Karpas-422 (cell line): ENCODE measurements at regions not wholly inside any gene's neighbourhood (a gene's known extent, or its start where the extent isn't known, plus 50 kb on each side); places are given as distances from the start of the nearest gene placed in this dataset.

Experiments
- DNase-seq: peaks from one replicate; pipeline ENCODE4 v3.0.0-alpha.2; 2015
- H2AFZ ChIP-seq: fragments of 200-600 bp; sonication (generic); 2 replicates; pipeline ENCODE4 v1.6.1; 2014; ENCODE audit warnings: antibody characterized with exemption, low read length, mixed read lengths
- H3K27ac ChIP-seq: fragments of 200-600 bp; sonication (generic); 2 replicates; pipeline ENCODE4 v1.5.1; 2014; ENCODE audit warnings: mild to moderate bottlenecking, low read length, moderate library complexity
- H3K27me3 ChIP-seq: fragments of 200-600 bp; sonication (generic); 2 replicates; pipeline ENCODE4 v1.6.1; 2014; ENCODE audit warnings: low read length, mixed read lengths
- H3K36me3 ChIP-seq: fragments of 200-600 bp; sonication (generic); 2 replicates; pipeline ENCODE4 v1.6.1; 2014; ENCODE audit warnings: low read length, mixed read lengths; ENCODE audit not compliant: insufficient read depth
- H3K4me1 ChIP-seq: fragments of 200-600 bp; sonication (generic); 2 replicates; pipeline ENCODE4 v1.6.1; 2014; ENCODE audit warnings: mild to moderate bottlenecking, low read length, mixed read lengths
- H3K4me2 ChIP-seq: fragments of 200-600 bp; sonication (generic); 2 replicates; pipeline ENCODE4 v1.6.1; 2014; ENCODE audit warnings: low read length, low read depth, mild to moderate bottlenecking; ENCODE audit not compliant: poor library complexity, severe bottlenecking
- H3K4me3 ChIP-seq: fragments of 200-600 bp; sonication (generic); 2 replicates; pipeline ENCODE4 v1.5.1; 2014; ENCODE audit warnings: mild to moderate bottlenecking, antibody characterized with exemption, low read length, mixed read lengths
- H3K79me2 ChIP-seq: fragments of 200-600 bp; sonication (generic); 2 replicates; pipeline ENCODE4 v1.6.1; 2014; ENCODE audit warnings: mild to moderate bottlenecking, low read length, mixed read lengths
- H3K9ac ChIP-seq: fragments of 200-600 bp; sonication (generic); 2 replicates; pipeline ENCODE4 v1.6.0; 2014; ENCODE audit warnings: low read length
- H3K9me2 ChIP-seq: fragments of 200-600 bp; sonication (generic), shearing (Covaris generic); replicated peaks from 2 replicates; pipeline ENCODE4 v1.6.0; 2014; ENCODE audit warnings: mild to moderate bottlenecking, low read length, moderate library complexity; ENCODE audit not compliant: insufficient read depth
- H3K9me3 ChIP-seq: fragments of 300-700, 200-600 bp; sonication (generic); 2 replicates; pipeline ENCODE4 v1.6.1; 2014; ENCODE audit warnings: low read length, mixed read lengths
- H4K20me1 ChIP-seq: fragments of 200-600 bp; sonication (generic); 2 replicates; pipeline ENCODE4 v1.6.1; 2014; ENCODE audit warnings: mild to moderate bottlenecking, antibody characterized with exemption, low read length, low read depth; ENCODE audit not compliant: insufficient read depth

- no peak overlapping the region for H2AFZ ChIP-seq
- H4K20me1 ChIP-seq = no peaks in the 10 kb centered on the region
- no peak overlapping the region for H3K4me2 ChIP-seq
- no peak for DNase-seq
- no peaks in the 10 kb centered on the region for H3K9me2 ChIP-seq
- H3K4me3 ChIP-seq = no peak overlapping the region
- H3K9ac ChIP-seq = no peak overlapping the region
- no peak overlapping the region for H3K27ac ChIP-seq
- H3K9me3 ChIP-seq = peaks cover 3% of the 10 kb centered on the region; the same call in 1 of the 2 replicates
- no peaks in the 10 kb centered on the region for H3K79me2 ChIP-seq
- no peaks in the 10 kb centered on the region for H3K27me3 ChIP-seq
- H3K4me1 ChIP-seq = no peaks in the 10 kb centered on the region
- H3K36me3 ChIP-seq = no peaks in the 10 kb centered on the region
Measured at GRCh38 chr6:9195322-9195721, 760.0 kb upstream of the SLC35B3 start.

DNA sequence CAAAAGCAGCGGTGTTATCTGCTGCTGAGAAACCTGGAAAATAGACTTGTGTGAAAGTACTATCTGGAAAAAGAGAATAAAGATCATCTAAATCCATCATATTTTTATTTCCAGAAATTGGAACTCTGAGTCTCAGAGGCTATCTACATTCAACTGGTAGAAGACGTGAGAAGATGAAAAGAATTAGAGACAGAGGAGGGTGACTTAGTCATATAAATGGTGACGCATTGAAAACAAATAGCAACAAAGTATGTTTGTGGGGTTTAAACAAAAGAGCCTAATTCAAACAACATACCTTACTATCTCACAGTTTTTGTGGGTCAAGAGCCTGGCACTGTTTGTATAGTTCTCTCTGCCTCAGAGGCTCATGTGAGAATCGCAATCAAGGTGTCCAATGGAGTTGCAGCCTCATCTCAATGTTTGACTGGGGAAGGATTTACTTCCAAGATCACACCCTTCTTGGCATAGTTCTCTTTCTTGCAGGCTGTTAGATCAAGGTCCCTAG lies 757.1 kb upstream of the SLC35B3 start:
- H3K36me3 ChIP-seq = no peaks in the 10 kb centered on the region
- no peaks in the 10 kb centered on the region for H3K79me2 ChIP-seq
- H3K9me2 ChIP-seq = no peaks in the 10 kb centered on the region
- no peak overlapping the region for H2AFZ ChIP-seq
- H3K4me1 ChIP-seq = no peaks in the 10 kb centered on the region
- H3K27me3 ChIP-seq = no peaks in the 10 kb centered on the region
- no peak overlapping the region for H3K27ac ChIP-seq
- DNase-seq = no peak
- no peak overlapping the region for H3K4me2 ChIP-seq
- peaks cover 2% of the 10 kb centered on the region for H3K9me3 ChIP-seq
- H3K9ac ChIP-seq = no peak overlapping the region
- H4K20me1 ChIP-seq = no peaks in the 10 kb centered on the region
- no peak overlapping the region for H3K4me3 ChIP-seq

GRCh38 chr6:9186148-9186547 lies 750.8 kb upstream of the SLC35B3 start:
- Histone ChIP-seq H3K36me3 (no peaks in the 10 kb centered on the region), H3K9ac (no peak overlapping the region), H3K4me1 (no peaks in the 10 kb centered on the region)

GRCh38 chr6:9178071-9178470 lies 742.7 kb upstream of the SLC35B3 start:
- Histone ChIP-seq H3K4me2 (no peak overlapping the region), H3K79me2 (no peaks in the 10 kb centered on the region), H3K9me2 (no peaks in the 10 kb centered on the region), H3K9me3 (no peaks in the 10 kb centered on the region), H3K4me1 (no peaks in the 10 kb centered on the region), H3K36me3 (no peaks in the 10 kb centered on the region), H3K27me3 (no peaks in the 10 kb centered on the region), H3K4me3 (no peak overlapping the region), H3K9ac (no peak overlapping the region), H3K27ac (no peak overlapping the region), H2AFZ (no peak overlapping the region), H4K20me1 (no peaks in the 10 kb centered on the region)
- no peak for DNase-seq

More at GRCh38 chr6:9186148-9186547, 750.8 kb upstream of the SLC35B3 start:
- no peak overlapping the region for H3K27ac ChIP-seq
- no peak overlapping the region for H3K4me3 ChIP-seq
- H3K27me3 ChIP-seq = no peaks in the 10 kb centered on the region
- no peaks in the 10 kb centered on the region for H3K79me2 ChIP-seq
- no peaks in the 10 kb centered on the region; the same call in 1 of the 2 replicates for H3K9me2 ChIP-seq
- no peak overlapping the region for H2AFZ ChIP-seq
- H3K4me2 ChIP-seq = no peak overlapping the region
- no peaks in the 10 kb centered on the region for H4K20me1 ChIP-seq
- H3K9me3 ChIP-seq = peaks cover 2% of the 10 kb centered on the region
- no peak for DNase-seq

- H3K4me1 ChIP-seq = no peaks in the 10 kb centered on the region
- no peaks in the 10 kb centered on the region for H3K36me3 ChIP-seq
- H3K4me2 ChIP-seq = no peak overlapping the region
- H3K79me2 ChIP-seq = no peaks in the 10 kb centered on the region
- H3K9me2 ChIP-seq = no peaks in the 10 kb centered on the region
- no peak for DNase-seq
- no peaks in the 10 kb centered on the region for H4K20me1 ChIP-seq
- H3K27ac ChIP-seq = no peak overlapping the region
- H3K4me3 ChIP-seq = no peak overlapping the region
- no peak overlapping the region for H2AFZ ChIP-seq
- H3K9me3 ChIP-seq = no peaks in the 10 kb centered on the region
- H3K27me3 ChIP-seq = no peaks in the 10 kb centered on the region; the same call in 1 of the 2 replicates
- no peak overlapping the region for H3K9ac ChIP-seq
Measured at GRCh38 chr6:9173229-9173628, 737.9 kb upstream of the SLC35B3 start.

DNA sequence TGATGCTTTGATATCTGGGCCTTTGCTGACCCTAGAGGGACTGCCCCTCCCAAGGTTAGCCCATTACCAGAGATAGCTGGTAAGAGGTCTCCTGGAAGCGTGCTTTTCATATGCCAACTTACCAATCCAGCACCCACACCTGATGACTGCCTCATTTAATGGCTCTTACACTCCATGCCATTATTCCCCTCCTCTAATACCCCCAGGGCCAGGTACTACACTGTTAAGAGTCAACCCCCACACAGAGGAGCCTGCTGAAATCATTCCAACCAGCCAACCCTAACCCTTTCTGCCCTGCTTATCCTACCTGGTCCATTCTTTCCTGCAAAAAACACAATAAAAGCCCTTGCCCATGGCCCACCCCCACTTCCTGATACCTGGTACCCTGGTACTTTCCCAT lies 736.8 kb upstream of the SLC35B3 start:
- no peaks in the 10 kb centered on the region for H3K79me2 ChIP-seq
- H3K4me2 ChIP-seq = no peak overlapping the region
- no peaks in the 10 kb centered on the region for H3K9me3 ChIP-seq
- no peaks in the 10 kb centered on the region for H4K20me1 ChIP-seq
- H3K9me2 ChIP-seq = no peaks in the 10 kb centered on the region
- H3K4me1 ChIP-seq = no peaks in the 10 kb centered on the region
- DNase-seq = no peak
- H3K9ac ChIP-seq = no peak overlapping the region
- H3K4me3 ChIP-seq = no peak overlapping the region
- no peak overlapping the region for H2AFZ ChIP-seq
- no peak overlapping the region for H3K27ac ChIP-seq
- H3K27me3 ChIP-seq = no peaks in the 10 kb centered on the region; the same call in 1 of the 2 replicates
- no peaks in the 10 kb centered on the region for H3K36me3 ChIP-seq

GRCh38 chr6:9168669-9169068 lies 733.3 kb upstream of the SLC35B3 start:
- Histone ChIP-seq H3K4me2 (no peak overlapping the region), H3K4me3 (no peak overlapping the region), H2AFZ (no peak overlapping the region), H3K27me3 (no peaks in the 10 kb centered on the region; the same call in 1 of the 2 replicates), H3K79me2 (no peaks in the 10 kb centered on the region), H3K9ac (no peak overlapping the region), H3K36me3 (no peaks in the 10 kb centered on the region), H3K27ac (no peak overlapping the region), H3K9me2 (no peaks in the 10 kb centered on the region), H3K9me3 (peaks cover 3% of the 10 kb centered on the region; the same call in 1 of the 2 replicates), H3K4me1 (no peaks in the 10 kb centered on the region), H4K20me1 (no peaks in the 10 kb centered on the region)
- no peak for DNase-seq

GRCh38 chr6:9161731-9162130 lies 726.4 kb upstream of the SLC35B3 start:
- Histone ChIP-seq H3K4me3 (no peak overlapping the region), H4K20me1 (no peaks in the 10 kb centered on the region), H3K4me2 (no peak overlapping the region), H3K36me3 (no peaks in the 10 kb centered on the region), H3K79me2 (no peaks in the 10 kb centered on the region), H3K27ac (no peak overlapping the region), H3K9ac (no peak overlapping the region), H3K9me3 (peaks cover 3% of the 10 kb centered on the region), H3K9me2 (no peaks in the 10 kb centered on the region), H3K27me3 (no peaks in the 10 kb centered on the region), H3K4me1 (no peaks in the 10 kb centered on the region), H2AFZ (no peak overlapping the region)
- DNase-seq = no peak

GRCh38 chr6:9159051-9159450 lies 723.7 kb upstream of the SLC35B3 start:
- Histone ChIP-seq H3K9me2 (no peaks in the 10 kb centered on the region), H3K9me3 (no peaks in the 10 kb centered on the region; the same call in none of the 2 replicates), H3K79me2 (no peaks in the 10 kb centered on the region), H3K9ac (no peak overlapping the region), H2AFZ (no peak overlapping the region), H3K4me2 (no peak overlapping the region), H3K4me1 (no peaks in the 10 kb centered on the region), H3K27me3 (no peaks in the 10 kb centered on the region), H3K36me3 (no peaks in the 10 kb centered on the region), H4K20me1 (no peaks in the 10 kb centered on the region), H3K27ac (no peak overlapping the region), H3K4me3 (no peak overlapping the region)
- no peak for DNase-seq
